SH-SY5Y (cell line): ENCODE measurements at regions not wholly inside any gene's neighbourhood (a gene's known extent, or its start where the extent isn't known, plus 50 kb on each side); places are given as distances from the start of the nearest gene placed in this dataset.
A peak's percentile ranks its signal among the peaks of the same experiment; 100 is the strongest.

Experiments used
- GATA2 ChIP-seq: IDR thresholded peaks from 2 replicates; pipeline ENCODE4 v1.6.1; 2011; ENCODE audit warnings: mild to moderate bottlenecking, low read depth, low read length
- GATA3 ChIP-seq: IDR thresholded peaks from 2 replicates; pipeline ENCODE4 v1.6.1; 2011; ENCODE audit warnings: low read depth, mild to moderate bottlenecking, low read length, moderate library complexity

- TF ChIP-seq GATA2, result peak; percentile 71
- TF ChIP-seq GATA3, result no peak
Measured at GRCh38 chr7:26485367-26485934, 193.8 kb downstream of the SNX10 start.
